Endothelial cell of umbilical vein (primary cell): ENCODE measurements at regions not wholly inside any gene's neighbourhood (a gene's known extent, or its start where the extent isn't known, plus 50 kb on each side); places are given as distances from the start of the nearest gene placed in this dataset.

Source experiments
- BruUV-seq: library from RNA; stranded (reverse); fragments of 400-500 nt; replicated peaks from 2 replicates; lab custom pipeline; 2021; lab: Mats Ljungman, UMichigan
- CTCF ChIA-PET: fragments of 300-600, 350-600 bp; sonication (Branson Sonifier 250); formaldehyde crosslinking; loops from one replicate; lab custom pipeline; 2021; ENCODE audit warnings: antibody characterized with exemption, inconsistent platforms; lab: Charles Lee
- POLR2A ChIA-PET: fragments of 300-600, 350-600 bp; sonication (Branson Sonifier 250); formaldehyde crosslinking; loops from one replicate; lab custom pipeline; 2021; ENCODE audit warnings: antibody characterized with exemption, inconsistent platforms; lab: Charles Lee
- DNase-seq: peaks from one replicate; pipeline ENCODE4 v3.0.0-alpha.2; 2011; ENCODE audit warnings: low read depth, low spot score
- FAIRE-seq: peaks from 2 replicates; lab custom pipeline; 2011; peaks lifted over from hg19 to GRCh38; lab: Jason Lieb, UNC
- H2AFZ ChIP-seq: 2 replicates; pipeline ENCODE4 v1.6.0; 2012; ENCODE audit warnings: low read depth, low read length, control low read depth, inconsistent platforms
- H3K27ac ChIP-seq: 2 replicates; pipeline ENCODE4 v1.5.1; 2011; ENCODE audit warnings: low read depth, mild to moderate bottlenecking, control low read depth, low read length, moderate library complexity; ENCODE audit not compliant: insufficient read depth
- H3K27me3 ChIP-seq, 2 experiments: 2 replicates each; pipeline versions ENCODE4 v1.6.0 to v1.6.1; 2011; ENCODE audit warnings: low read length in 2 of 2, mixed read lengths in 1 of 2; ENCODE audit not compliant: control insufficient read depth in 2 of 2, insufficient read depth in 2 of 2
- H3K36me3 ChIP-seq, 2 experiments: 2 replicates in 1 of 2; 3 replicates in 1 of 2; pipeline ENCODE4 v1.5.1; 2011; ENCODE audit warnings: low read length in 2 of 2, mild to moderate bottlenecking in 1 of 2, moderate library complexity in 1 of 2; ENCODE audit not compliant: control insufficient read depth in 2 of 2, insufficient read depth in 2 of 2; ENCODE audit errors: extremely low read depth in 1 of 2
- H3K4me1 ChIP-seq: 3 replicates; pipeline ENCODE4 v1.5.1; 2011; ENCODE audit warnings: mild to moderate bottlenecking, low read length; ENCODE audit not compliant: control insufficient read depth, insufficient read depth; ENCODE audit errors: extremely low read depth
- H3K4me2 ChIP-seq: 2 replicates; pipeline ENCODE4 v1.6.1; 2011; ENCODE audit warnings: low read length, control low read depth, mixed read lengths; ENCODE audit not compliant: insufficient read depth
- H3K4me3 ChIP-seq, 3 experiments: fragments of 200-600 bp in 1 of 3; sonication (generic), shearing (Covaris generic) in 1 of 3; replicated peaks in 1 of 3; 2 replicates each; pipeline ENCODE4 v1.5.1; 2011 to 2016; ENCODE audit warnings: control low read depth in 3 of 3, low read length in 3 of 3, mild to moderate bottlenecking in 2 of 3, inconsistent platforms in 1 of 3, low read depth in 1 of 3, moderate library complexity in 1 of 3; ENCODE audit not compliant: insufficient read depth in 1 of 3
- H3K79me2 ChIP-seq: 2 replicates; pipeline ENCODE4 v1.6.0; 2012; ENCODE audit warnings: low read length, inconsistent platforms; ENCODE audit not compliant: control insufficient read depth, insufficient read depth
- H3K9ac ChIP-seq: replicated peaks from 2 replicates; pipeline ENCODE3; 2011; ENCODE audit warnings: low read length, control low read depth; ENCODE audit not compliant: insufficient read depth; ENCODE audit errors: extremely low read depth
- H3K9me1 ChIP-seq: replicated peaks from 3 replicates; pipeline ENCODE4 v1.6.0; 2011; ENCODE audit warnings: mild to moderate bottlenecking, low read length; ENCODE audit not compliant: control insufficient read depth, insufficient read depth; ENCODE audit errors: extremely low read depth
- H3K9me3 ChIP-seq: replicated peaks from 2 replicates; pipeline ENCODE4 v1.5.1; 2012; ENCODE audit warnings: low read length, inconsistent platforms; ENCODE audit not compliant: control insufficient read depth, insufficient read depth
- H4K20me1 ChIP-seq: replicated peaks from 2 replicates; pipeline ENCODE3; 2011; ENCODE audit warnings: mild to moderate bottlenecking, low read length; ENCODE audit not compliant: control insufficient read depth, insufficient read depth; ENCODE audit errors: extremely low read depth
- CTCF ChIP-seq, 2 donors: IDR thresholded peaks; 1 replicate in 1 of 2; 2 replicates in 1 of 2; pipeline ENCODE4 v1.5.1; 2011; ENCODE audit warnings: low read length in 2 of 2, mild to moderate bottlenecking in 2 of 2, moderate library complexity in 2 of 2, control low read depth in 1 of 2, inconsistent platforms in 1 of 2, low read depth in 1 of 2; ENCODE audit not compliant: insufficient read depth in 1 of 2; ENCODE audit errors: extremely low read depth in 1 of 2
- EZH2 ChIP-seq: IDR thresholded peaks from 2 replicates; pipeline ENCODE4 v1.6.1; 2012; ENCODE audit warnings: borderline replicate concordance, low read depth, mild to moderate bottlenecking, moderate library complexity, low read length, inconsistent platforms; ENCODE audit not compliant: severe bottlenecking
- FOS ChIP-seq: IDR thresholded peaks from 2 replicates; pipeline ENCODE4 v1.6.1; 2011; ENCODE audit warnings: mild to moderate bottlenecking, low read length, moderate library complexity, borderline replicate concordance; ENCODE audit not compliant: insufficient read depth
- GATA2 ChIP-seq: IDR thresholded peaks from 2 replicates; pipeline ENCODE4 v1.7.0; 2011; ENCODE audit warnings: low read depth, mild to moderate bottlenecking, moderate library complexity, mixed read lengths, low read length; ENCODE audit not compliant: insufficient read length, insufficient read depth
- JUN ChIP-seq: IDR thresholded peaks from 2 replicates; pipeline ENCODE4 v1.6.1; 2011; ENCODE audit warnings: borderline replicate concordance, low read depth; ENCODE audit not compliant: insufficient read length, insufficient read depth
- MAX ChIP-seq: IDR thresholded peaks from 2 replicates; pipeline ENCODE4 v1.6.1; 2011; ENCODE audit not compliant: insufficient read depth, insufficient read length
- MYC ChIP-seq: IDR thresholded peaks from one replicate; pipeline ENCODE4 v1.6.1; 2011; ENCODE audit warnings: mild to moderate bottlenecking, low read depth, low read length
- POLR2A ChIP-seq: IDR thresholded peaks from 2 replicates; pipeline ENCODE4 v1.6.1; 2012; ENCODE audit warnings: low read depth, mild to moderate bottlenecking, control low read depth, low read length
- POLR2AphosphoS5 ChIP-seq: IDR thresholded peaks from 2 replicates; pipeline ENCODE4 v1.6.1; 2012; ENCODE audit warnings: low read depth, mild to moderate bottlenecking, control low read depth, low read length, moderate library complexity; ENCODE audit not compliant: insufficient read depth
- dilution Hi-C: fragments of 300-500 bp; cut with MboI; formaldehyde crosslinking; loops from one replicate; pipeline ENCODE4 v1.15.0; 2019; ENCODE audit warnings: low sequenced_read_pairs; ENCODE audit not compliant: extremely low pct_ligation_motif_present
- intact Hi-C: fragments of 100-400 bp; cut with micrococcal nuclease; formaldehyde crosslinking; loops from one replicate; pipeline ENCODE4 v1.10.0; 2022

DNA sequence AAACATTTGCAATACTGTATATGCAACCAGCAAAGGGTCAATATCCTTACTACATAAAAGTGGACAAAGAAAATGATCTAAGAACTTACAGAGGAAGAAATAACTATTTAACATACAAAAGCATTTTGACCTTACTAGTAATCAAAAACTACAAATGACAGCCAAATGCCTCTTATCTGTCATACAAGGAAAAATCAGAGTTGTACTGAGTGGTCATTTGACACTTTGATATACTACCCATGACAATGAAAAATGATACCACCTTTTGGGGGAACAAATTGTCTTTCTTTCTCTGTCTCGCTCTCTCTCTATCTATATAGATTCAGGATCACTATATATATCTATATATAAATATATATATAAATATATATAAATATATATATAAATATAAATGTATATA lies 50.4 kb upstream of the ZSWIM6 start:
- no peak for TF ChIP-seq JUN
- TF ChIP-seq MAX: no peak
- no peak for TF ChIP-seq POLR2A
- no peak for TF ChIP-seq CTCF (IDR thresholded peaks at IDR 0.05; ENCODE audit: extremely low read depth in 1 of 2, insufficient read depth in 1 of 2, low read depth in 1 of 2, low read length in 2 of 2)
- TF ChIP-seq POLR2AphosphoS5: no peak
- no peak for TF ChIP-seq GATA2
- TF ChIP-seq EZH2: no peak
- TF ChIP-seq MYC: no peak
- TF ChIP-seq FOS: no peak
- Histone ChIP-seq H3K9me1 (no peaks in the 10 kb centered on the region), H3K36me3 (no peaks in the 10 kb centered on the region), H3K4me3 (no peak overlapping the region), H3K4me1 (peaks cover 25% of the 10 kb centered on the region), H3K9me3 (no peaks in the 10 kb centered on the region), H3K27ac (no peak overlapping the region), H4K20me1 (no peaks in the 10 kb centered on the region), H3K9ac (no peak overlapping the region), H2AFZ (no peak overlapping the region), H3K27me3 (no peaks in the 10 kb centered on the region), H3K4me2 (no peak overlapping the region), H3K79me2 (no peaks in the 10 kb centered on the region)
- DNase-seq: no peak
- no TSS peak for BruUV-seq
- FAIRE-seq: no peak
- CTCF ChIA-PET: no interaction called here
- dilution Hi-C loops: no loop called here
- intact Hi-C loops: no loop called here
- POLR2A ChIA-PET: no interaction called here
